Hepatic stellate cell (primary cell): ENCODE measurements at regions not wholly inside any gene's neighbourhood (a gene's known extent, or its start where the extent isn't known, plus 50 kb on each side); places are given as distances from the start of the nearest gene placed in this dataset.

Experiments
- DNase-seq: peaks from one replicate; pipeline ENCODE4 v3.0.0; 2011; ENCODE audit warnings: low spot score

- DNase-seq: no peak
Measured at GRCh38 chr22:22094514-22094913, 111.9 kb upstream of the TOP3B start.

GRCh38 chr22:22093743-22094142 lies 111.2 kb upstream of the TOP3B start:
- no peak for DNase-seq

- no peak for DNase-seq
Measured at GRCh38 chr22:22092974-22093373, 110.4 kb upstream of the TOP3B start.

GRCh38 chr22:22092101-22092500 lies 109.5 kb upstream of the TOP3B start:
- DNase-seq: no peak

GRCh38 chr22:22091400-22091878 lies 108.9 kb upstream of the TOP3B start:
- DNase-seq: no peak

- no peak for DNase-seq
Measured at GRCh38 chr22:22090650-22091399, 108.2 kb upstream of the TOP3B start.

- no peak for DNase-seq
Measured at GRCh38 chr22:22089459-22090308, 107.1 kb upstream of the TOP3B start.

GRCh38 chr22:22088658-22089458 lies 106.3 kb upstream of the TOP3B start:
- DNase-seq: no peak

- no peak for DNase-seq
Measured at GRCh38 chr22:22087854-22088657, 105.5 kb upstream of the TOP3B start.

- no peak for DNase-seq
Measured at GRCh38 chr22:22086501-22087158, 104.0 kb upstream of the TOP3B start.

- peak; percentile 38 for DNase-seq
Measured at GRCh38 chr22:22085702-22086500, 103.3 kb upstream of the TOP3B start.

GRCh38 chr22:22084089-22084711 lies 101.6 kb upstream of the TOP3B start:
- no peak for DNase-seq

- no peak for DNase-seq
Measured at GRCh38 chr22:22082960-22083359, 100.4 kb upstream of the TOP3B start.

GRCh38 chr22:22082229-22082835 lies 99.7 kb upstream of the TOP3B start:
- DNase-seq: no peak

GRCh38 chr22:22080270-22080669 lies 97.7 kb upstream of the TOP3B start:
- DNase-seq: peak; percentile 29

GRCh38 chr22:22079404-22080148 lies 97.0 kb upstream of the TOP3B start:
- no peak for DNase-seq

- DNase-seq: no peak
Measured at GRCh38 chr22:22078329-22078728, 95.7 kb upstream of the TOP3B start.

- no peak for DNase-seq
Measured at GRCh38 chr22:22076932-22077703, 94.5 kb upstream of the TOP3B start.
